IMR-90 (cell line): ENCODE measurements at regions not wholly inside any gene's neighbourhood (a gene's known extent, or its start where the extent isn't known, plus 50 kb on each side); places are given as distances from the start of the nearest gene placed in this dataset.

Experiments used
- ATAC-seq: fragments of 200-7000 bp; cut with Tn5 transposase; 2 replicates; pipeline ENCODE4 v1.9.1; 2020; ENCODE audit warnings: low read depth, mild to moderate bottlenecking, moderate library complexity
- BruUV-seq: library from RNA; stranded (reverse); fragments of 400-500 nt; replicated peaks from 2 replicates; lab custom pipeline; 2021; lab: Mats Ljungman, UMichigan
- CTCF ChIA-PET: fragments of 300-600 bp; formaldehyde crosslinking; extraction: SDS; loops from one replicate; lab custom pipeline; 2021; ENCODE audit warnings: antibody characterized with exemption; lab: Yijun Ruan, JAX
- POLR2A ChIA-PET: fragments of 300-600 bp; sonication (Branson Sonifier 250); formaldehyde crosslinking; loops from one replicate; lab custom pipeline; 2022; ENCODE audit warnings: antibody characterized with exemption; ENCODE audit not compliant: unreplicated experiment; lab: Charles Lee
- DNase-seq: peaks from one replicate; pipeline ENCODE4 v3.0.0; 2013
- H2AFZ ChIP-seq: replicated peaks from 2 replicates; pipeline ENCODE3; 2013; ENCODE audit warnings: low read length, mild to moderate bottlenecking; ENCODE audit not compliant: poor library complexity
- H2AK5ac ChIP-seq: 2 replicates; pipeline ENCODE4 v1.6.1; 2013; ENCODE audit warnings: low read depth, low read length, inconsistent platforms
- H2AK9ac ChIP-seq: replicated peaks from 2 replicates; pipeline ENCODE3; 2013; ENCODE audit warnings: mild to moderate bottlenecking, low read depth, low read length, moderate library complexity; ENCODE audit not compliant: poor library complexity
- H2BK120ac ChIP-seq: 2 replicates; pipeline ENCODE4 v1.6.1; 2013; ENCODE audit warnings: low read depth, low read length, inconsistent platforms
- H2BK15ac ChIP-seq: 3 replicates; pipeline ENCODE4 v1.6.1; 2013; ENCODE audit warnings: low read depth, low read length, inconsistent platforms
- H2BK20ac ChIP-seq: 2 replicates; pipeline ENCODE4 v1.6.1; 2013; ENCODE audit warnings: low read depth, mild to moderate bottlenecking, inconsistent platforms, low read length, moderate library complexity
- H2BK5ac ChIP-seq: 2 replicates; pipeline ENCODE4 v1.6.1; 2013; ENCODE audit warnings: mild to moderate bottlenecking, low read depth, low read length, inconsistent platforms; ENCODE audit not compliant: poor library complexity, severe bottlenecking
- H3K14ac ChIP-seq: replicated peaks from 2 replicates; pipeline ENCODE4 v1.6.1; 2013; ENCODE audit warnings: low read depth, low read length, inconsistent platforms
- H3K18ac ChIP-seq: 2 replicates; pipeline ENCODE4 v1.6.1; 2013; ENCODE audit warnings: low read depth, low read length, control low read depth
- H3K23ac ChIP-seq: 2 replicates; pipeline ENCODE4 v1.6.1; 2013; ENCODE audit warnings: low read depth, low read length, inconsistent platforms
- H3K27ac ChIP-seq: 2 replicates; pipeline ENCODE4 v1.5.1; 2013; ENCODE audit warnings: mild to moderate bottlenecking, control low read depth, low read length; ENCODE audit not compliant: insufficient read depth
- H3K27me3 ChIP-seq: 2 replicates; pipeline ENCODE4 v1.6.1; 2013; ENCODE audit warnings: low read length; ENCODE audit not compliant: control insufficient read depth, insufficient read depth
- H3K36me3 ChIP-seq: 2 replicates; pipeline ENCODE4 v1.6.1; 2013; ENCODE audit warnings: low read length, mixed read lengths; ENCODE audit not compliant: control insufficient read depth, insufficient read depth
- H3K4ac ChIP-seq: 2 replicates; pipeline ENCODE4 v1.6.1; 2013; ENCODE audit warnings: low read depth, low read length, inconsistent platforms
- H3K4me1 ChIP-seq: 2 replicates; pipeline ENCODE4 v1.6.1; 2013; ENCODE audit warnings: low read length, mixed read lengths; ENCODE audit not compliant: control insufficient read depth, insufficient read depth
- H3K4me2 ChIP-seq: 2 replicates; pipeline ENCODE4 v1.6.1; 2013; ENCODE audit warnings: low read depth, mild to moderate bottlenecking, control low read depth, low read length, moderate library complexity
- H3K4me3 ChIP-seq: 2 replicates; pipeline ENCODE4 v1.5.1; 2013; ENCODE audit warnings: low read depth, mild to moderate bottlenecking, control low read depth, low read length, moderate library complexity; ENCODE audit not compliant: insufficient read depth
- H3K56ac ChIP-seq: 2 replicates; pipeline ENCODE4 v1.6.1; 2013; ENCODE audit warnings: low read length, inconsistent platforms; ENCODE audit not compliant: insufficient read depth; ENCODE audit errors: extremely low read depth
- H3K79me1 ChIP-seq, 2 experiments: 2 replicates each; pipeline ENCODE4 v1.6.1; 2013; ENCODE audit warnings: low read length in 2 of 2, inconsistent platforms in 1 of 2, low read depth in 1 of 2
- H3K9ac ChIP-seq: 2 replicates; pipeline ENCODE4 v1.6.1; 2013; ENCODE audit warnings: low read depth, low read length, control low read depth
- H3K9me1 ChIP-seq: 2 replicates; pipeline ENCODE4 v1.6.1; 2013; ENCODE audit warnings: low read length, inconsistent platforms; ENCODE audit not compliant: insufficient read depth
- H3K9me3 ChIP-seq: 2 replicates; pipeline ENCODE4 v1.6.1; 2013; ENCODE audit warnings: low read length; ENCODE audit not compliant: control insufficient read depth, insufficient read depth
- H4K20me1 ChIP-seq: 2 replicates; pipeline ENCODE4 v1.6.1; 2013; ENCODE audit warnings: low read length, inconsistent platforms; ENCODE audit not compliant: insufficient read depth
- H4K5ac ChIP-seq: 2 replicates; pipeline ENCODE4 v1.6.1; 2013; ENCODE audit warnings: mild to moderate bottlenecking, low read depth, low read length, control low read depth
- H4K8ac ChIP-seq, 2 experiments: 2 replicates each; pipeline ENCODE4 v1.6.1; 2013; ENCODE audit warnings: low read depth in 2 of 2, low read length in 2 of 2, control low read depth in 1 of 2, inconsistent platforms in 1 of 2
- H4K91ac ChIP-seq: 2 replicates; pipeline ENCODE4 v1.6.1; 2013; ENCODE audit warnings: low read depth, low read length, inconsistent platforms; ENCODE audit not compliant: insufficient read depth
- BHLHE40 ChIP-seq: fragments of 150-350 bp; IDR thresholded peaks from 2 replicates; pipeline ENCODE4 v1.6.1; 2016; ENCODE audit warnings: mild to moderate bottlenecking, low read depth, low read length
- CEBPB ChIP-seq: IDR thresholded peaks from 2 replicates; pipeline ENCODE4 v1.6.1; 2012; ENCODE audit warnings: low read depth, low read length, improper control_type of control experiment
- CHD1 ChIP-seq: IDR thresholded peaks from 2 replicates; pipeline ENCODE4 v1.6.1; 2012; ENCODE audit warnings: low read depth, low read length, improper control_type of control experiment
- FOS ChIP-seq: fragments of 150-350 bp; IDR thresholded peaks from 2 replicates; pipeline ENCODE4 v1.6.1; 2016; ENCODE audit warnings: low read depth, low read length
- MAFK ChIP-seq: IDR thresholded peaks from 2 replicates; pipeline ENCODE4 v1.6.1; 2012; ENCODE audit warnings: low read depth, low read length, improper control_type of control experiment
- MAZ ChIP-seq: IDR thresholded peaks from 2 replicates; pipeline ENCODE4 v1.6.1; 2012; ENCODE audit warnings: low read depth, mild to moderate bottlenecking, low read length, improper control_type of control experiment, moderate library complexity, borderline replicate concordance
- MXI1 ChIP-seq: IDR thresholded peaks from 2 replicates; pipeline ENCODE4 v1.6.1; 2012; ENCODE audit warnings: low read depth, mild to moderate bottlenecking, low read length, moderate library complexity, borderline replicate concordance
- NFE2L2 ChIP-seq: fragments of 150-350 bp; IDR thresholded peaks from 2 replicates; pipeline ENCODE4 v1.6.1; 2016; ENCODE audit warnings: low read depth, mild to moderate bottlenecking, low read length
- POLR2A ChIP-seq: IDR thresholded peaks from 2 replicates; pipeline ENCODE4 v1.6.1; 2012; ENCODE audit warnings: mild to moderate bottlenecking, low read depth, low read length
- RAD21 ChIP-seq: IDR thresholded peaks from 2 replicates; pipeline ENCODE4 v1.6.1; 2012; ENCODE audit warnings: low read length, improper control_type of control experiment
- RCOR1 ChIP-seq: IDR thresholded peaks from 2 replicates; pipeline ENCODE4 v1.6.1; 2012; ENCODE audit warnings: mild to moderate bottlenecking, low read length, improper control_type of control experiment; ENCODE audit not compliant: insufficient replicate concordance
- RFX5 ChIP-seq: IDR thresholded peaks from 2 replicates; pipeline ENCODE4 v1.8.0; 2012; ENCODE audit warnings: low read depth, mild to moderate bottlenecking, low read length, moderate library complexity
- SMC3 ChIP-seq: fragments of 150-350 bp; IDR thresholded peaks from 2 replicates; pipeline ENCODE4 v1.6.1; 2016; ENCODE audit warnings: low read depth, mild to moderate bottlenecking, antibody characterized with exemption, low read length, moderate library complexity
- WGBS, 2 experiments: methylation state at CpG; one replicate each; pipeline versions ENCODE4 v1.1.5 to v1.1.7; 2013; ENCODE audit warnings: missing lambda C conversion rate in 2 of 2; ENCODE audit not compliant: insufficient read length in 1 of 2; ENCODE audit errors: extremely low coverage in 2 of 2; 5-methylcytosine and 5-hydroxymethylcytosine counted together
- dilution Hi-C: fragments of 300-500 bp; cut with HindIII; formaldehyde crosslinking; loops from one replicate; pipeline ENCODE4 v1.14.3; 2018; ENCODE audit warnings: low sequenced_read_pairs; ENCODE audit not compliant: unreplicated experiment
- in situ Hi-C: fragments of 300-500 bp; cut with MboI; formaldehyde crosslinking; loops from 3 replicates; pipeline ENCODE4 v1.14.3; 2019; ENCODE audit warnings: low sequenced_read_pairs, inconsistent platforms, mixed read lengths
- intact Hi-C: fragments of 100-400 bp; cut with micrococcal nuclease; formaldehyde crosslinking; loops from 2 replicates; pipeline ENCODE4 v1.10.0; 2022
- TF ChIP-seq, protein P1 (sequence below): conservative IDR thresholded peaks from 2 replicates; pipeline ENCODE4 v1.5.1; 2012; ENCODE audit warnings: mild to moderate bottlenecking, low read depth, low read length, improper control_type of control experiment
- TF ChIP-seq, protein P2 (sequence below): fragments of 150-350 bp; IDR thresholded peaks from 2 replicates; pipeline ENCODE4 v1.6.1; 2016; ENCODE audit warnings: low read depth, mild to moderate bottlenecking, low read length, moderate library complexity, borderline replicate concordance
- TF ChIP-seq, protein P3 (sequence below): fragments of 150-350 bp; IDR thresholded peaks from 2 replicates; pipeline ENCODE4 v1.6.1; 2017; ENCODE audit warnings: mild to moderate bottlenecking, antibody characterized with exemption, low read length, low read depth

DNA sequence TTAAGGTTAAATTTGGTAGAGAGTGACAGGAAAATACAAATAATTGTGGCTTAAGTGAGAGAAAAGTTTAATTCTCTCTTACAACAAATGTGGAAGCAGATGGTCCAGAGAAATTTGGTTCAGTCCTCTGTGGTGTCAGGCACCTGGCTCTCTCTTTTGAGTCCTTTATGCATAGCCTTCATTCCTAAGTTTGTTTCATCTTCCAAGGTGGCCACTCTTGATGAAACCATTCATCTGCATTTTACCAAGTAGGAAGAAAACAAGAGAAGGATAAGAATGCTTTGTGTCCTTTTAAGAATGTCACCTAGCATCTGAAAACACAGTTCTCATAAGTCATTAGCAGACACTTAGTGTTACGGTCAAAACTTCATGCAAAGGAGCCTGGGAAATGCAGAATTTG, 442.5 kb downstream of the CCER1 start:
- Histone ChIP-seq H3K36me3 (no peaks in the 10 kb centered on the region), H2AFZ (no peak overlapping the region), H4K5ac (no peak overlapping the region), H3K4me1 (peaks cover 3% of the 10 kb centered on the region), H3K14ac (no peak overlapping the region), H3K56ac (no peak overlapping the region), H3K9ac (no peak overlapping the region), H3K23ac (no peak overlapping the region), H3K79me1 (no peaks in the 10 kb centered on the region), H2BK5ac (no peak overlapping the region), H4K8ac (no peak overlapping the region), H2BK15ac (no peak overlapping the region), H3K4ac (no peak overlapping the region), H3K18ac (peak overlapping the region; percentile 51; the same call in 1 of the 2 replicates), H3K9me3 (no peaks in the 10 kb centered on the region), H2AK9ac (no peak overlapping the region), H4K20me1 (no peaks in the 10 kb centered on the region), H3K9me1 (0 out of 2 replicates have a peak, but pooled peaks cover 2% of the 10 kb centered on the region), H2BK120ac (no peak overlapping the region), H4K91ac (no peak overlapping the region), H3K27ac (no peak overlapping the region), H2BK20ac (no peak overlapping the region; the same call in 1 of the 2 replicates), H2AK5ac (no peak overlapping the region), H3K4me2 (no peak overlapping the region), H3K27me3 (no peaks in the 10 kb centered on the region), H3K4me3 (no peak overlapping the region)
- BruUV-seq = no TSS peak
- CTCF ChIA-PET = no interaction called here
- POLR2A ChIA-PET = no interaction called here
- dilution Hi-C loops (no loop called here), in situ Hi-C loops (no loop called here), intact Hi-C loops (no loop called here)
- TF ChIP-seq NFE2L2 (no peak), RCOR1 (no peak), MAFK (no peak), RFX5 (no peak), FOS (no peak), SMC3 (no peak), POLR2A (no peak), MXI1 (no peak), CHD1 (no peak), MAZ (no peak), BHLHE40 (no peak), RAD21 (no peak), CEBPB (no peak)
- TF ChIP-seq, protein P1, sequence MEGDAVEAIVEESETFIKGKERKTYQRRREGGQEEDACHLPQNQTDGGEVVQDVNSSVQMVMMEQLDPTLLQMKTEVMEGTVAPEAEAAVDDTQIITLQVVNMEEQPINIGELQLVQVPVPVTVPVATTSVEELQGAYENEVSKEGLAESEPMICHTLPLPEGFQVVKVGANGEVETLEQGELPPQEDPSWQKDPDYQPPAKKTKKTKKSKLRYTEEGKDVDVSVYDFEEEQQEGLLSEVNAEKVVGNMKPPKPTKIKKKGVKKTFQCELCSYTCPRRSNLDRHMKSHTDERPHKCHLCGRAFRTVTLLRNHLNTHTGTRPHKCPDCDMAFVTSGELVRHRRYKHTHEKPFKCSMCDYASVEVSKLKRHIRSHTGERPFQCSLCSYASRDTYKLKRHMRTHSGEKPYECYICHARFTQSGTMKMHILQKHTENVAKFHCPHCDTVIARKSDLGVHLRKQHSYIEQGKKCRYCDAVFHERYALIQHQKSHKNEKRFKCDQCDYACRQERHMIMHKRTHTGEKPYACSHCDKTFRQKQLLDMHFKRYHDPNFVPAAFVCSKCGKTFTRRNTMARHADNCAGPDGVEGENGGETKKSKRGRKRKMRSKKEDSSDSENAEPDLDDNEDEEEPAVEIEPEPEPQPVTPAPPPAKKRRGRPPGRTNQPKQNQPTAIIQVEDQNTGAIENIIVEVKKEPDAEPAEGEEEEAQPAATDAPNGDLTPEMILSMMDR = no peak
- TF ChIP-seq, protein P2, sequence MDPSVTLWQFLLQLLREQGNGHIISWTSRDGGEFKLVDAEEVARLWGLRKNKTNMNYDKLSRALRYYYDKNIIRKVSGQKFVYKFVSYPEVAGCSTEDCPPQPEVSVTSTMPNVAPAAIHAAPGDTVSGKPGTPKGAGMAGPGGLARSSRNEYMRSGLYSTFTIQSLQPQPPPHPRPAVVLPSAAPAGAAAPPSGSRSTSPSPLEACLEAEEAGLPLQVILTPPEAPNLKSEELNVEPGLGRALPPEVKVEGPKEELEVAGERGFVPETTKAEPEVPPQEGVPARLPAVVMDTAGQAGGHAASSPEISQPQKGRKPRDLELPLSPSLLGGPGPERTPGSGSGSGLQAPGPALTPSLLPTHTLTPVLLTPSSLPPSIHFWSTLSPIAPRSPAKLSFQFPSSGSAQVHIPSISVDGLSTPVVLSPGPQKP = no peak
- TF ChIP-seq, protein P3, sequence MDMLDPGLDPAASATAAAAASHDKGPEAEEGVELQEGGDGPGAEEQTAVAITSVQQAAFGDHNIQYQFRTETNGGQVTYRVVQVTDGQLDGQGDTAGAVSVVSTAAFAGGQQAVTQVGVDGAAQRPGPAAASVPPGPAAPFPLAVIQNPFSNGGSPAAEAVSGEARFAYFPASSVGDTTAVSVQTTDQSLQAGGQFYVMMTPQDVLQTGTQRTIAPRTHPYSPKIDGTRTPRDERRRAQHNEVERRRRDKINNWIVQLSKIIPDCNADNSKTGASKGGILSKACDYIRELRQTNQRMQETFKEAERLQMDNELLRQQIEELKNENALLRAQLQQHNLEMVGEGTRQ = no peak
- DNase-seq (no peak), ATAC-seq (no peak)
- WGBS, 2 experiments = no CpG with 5 or more reads among the region's 1 CpG
